ENCODE measurements at regions not wholly inside any gene's neighbourhood (a gene's known extent, or its start where the extent isn't known, plus 50 kb on each side); places are given as distances from the start of the nearest gene placed in this dataset.

DNA sequence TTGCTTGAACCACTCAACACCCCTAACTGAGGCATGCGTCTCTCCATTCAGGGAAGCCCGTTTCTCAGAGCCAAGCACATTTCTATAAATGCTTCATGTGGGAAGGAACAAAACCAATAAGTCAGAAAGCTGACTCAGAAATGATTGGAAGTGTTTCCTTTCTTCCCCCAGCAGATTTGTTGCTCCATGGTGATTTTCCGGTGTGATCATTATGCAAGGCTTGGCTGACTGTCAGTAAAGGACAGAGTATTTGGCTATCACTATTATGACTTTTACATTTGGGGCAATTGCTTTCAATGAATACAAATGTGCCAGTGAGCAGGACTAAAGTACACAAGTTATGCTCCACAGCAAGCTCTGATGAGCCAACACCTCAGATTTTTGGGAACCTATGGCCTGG is 53.3 kb upstream of the ZC3H11B start:
- Histone ChIP-seq H3K4me1 (ENCODE audit: control insufficient read depth in 1 of 2, insufficient read depth in 2 of 2, low read length in 2 of 2) (no peaks in the 10 kb centered on the region), H3K4me3 (ENCODE audit: low read length in 2 of 2) (no peak overlapping the region), H3K36me3 (ENCODE audit: control insufficient read depth in 1 of 2, insufficient read depth in 2 of 2, low read length in 1 of 2) (no peaks in the 10 kb centered on the region), H3K27ac (ENCODE audit: low read depth in 1 of 2, low read length in 2 of 2) (no peak overlapping the region), H3K9me3 (ENCODE audit: control insufficient read depth, low read length) (no peaks in the 10 kb centered on the region), H3K27me3 (ENCODE audit: control insufficient read depth in 1 of 2, insufficient read depth in 2 of 2, low read length in 1 of 2) (no peaks in the 10 kb centered on the region)
- ATAC-seq (ENCODE audit: low FRiP score) (peak; percentile 56), DNase-seq (no peak)
- WGBS, 2 donors = 7 to 17% methylated on average over 3 of the region's 3 CpGs
- intact Hi-C loops (cut with DNase I) = loop anchor here in 1 of 2 donors (10.0 kb wide), 1 partner anchor 1341 kb away; no protein-coding TSS in a partner anchor

DNA sequence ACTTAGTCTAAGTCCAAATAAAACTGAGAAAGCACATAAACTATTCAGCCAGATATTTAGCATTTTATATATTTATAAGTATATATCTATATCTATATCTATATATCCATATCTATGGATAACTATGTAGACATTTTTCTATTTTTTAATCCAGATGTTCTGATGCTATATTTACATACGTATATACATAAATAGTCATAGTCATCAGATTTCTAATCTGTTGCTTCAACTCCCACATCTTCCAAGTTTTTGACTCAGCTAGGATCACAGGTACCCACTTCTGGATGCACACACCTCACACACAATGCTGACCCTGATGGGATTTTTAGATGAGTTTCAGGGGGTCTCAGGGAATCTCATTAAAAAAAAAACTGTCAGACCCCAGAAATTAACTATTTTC is 52.2 kb upstream of the ZC3H11B start:
- DNase-seq (no peak), ATAC-seq (ENCODE audit: low FRiP score) (no peak)
- Histone ChIP-seq H3K36me3 (ENCODE audit: control insufficient read depth in 1 of 2, insufficient read depth in 2 of 2, low read length in 1 of 2) (no peaks in the 10 kb centered on the region), H3K9me3 (ENCODE audit: control insufficient read depth, low read length) (no peaks in the 10 kb centered on the region), H3K27me3 (ENCODE audit: control insufficient read depth in 1 of 2, insufficient read depth in 2 of 2, low read length in 1 of 2) (no peaks in the 10 kb centered on the region), H3K27ac (ENCODE audit: low read depth in 1 of 2, low read length in 2 of 2) (no peak overlapping the region), H3K4me1 (ENCODE audit: control insufficient read depth in 1 of 2, insufficient read depth in 2 of 2, low read length in 2 of 2) (no peaks in the 10 kb centered on the region), H3K4me3 (ENCODE audit: low read length in 2 of 2) (no peak overlapping the region)
- 81 to 91% methylated on average over 1 of the region's 1 CpG for WGBS, 2 donors
- intact Hi-C loops (cut with DNase I) = loop anchor here in 1 of 2 donors (10.0 kb wide), 1 partner anchor 1340 kb away; no protein-coding TSS in a partner anchor

DNA sequence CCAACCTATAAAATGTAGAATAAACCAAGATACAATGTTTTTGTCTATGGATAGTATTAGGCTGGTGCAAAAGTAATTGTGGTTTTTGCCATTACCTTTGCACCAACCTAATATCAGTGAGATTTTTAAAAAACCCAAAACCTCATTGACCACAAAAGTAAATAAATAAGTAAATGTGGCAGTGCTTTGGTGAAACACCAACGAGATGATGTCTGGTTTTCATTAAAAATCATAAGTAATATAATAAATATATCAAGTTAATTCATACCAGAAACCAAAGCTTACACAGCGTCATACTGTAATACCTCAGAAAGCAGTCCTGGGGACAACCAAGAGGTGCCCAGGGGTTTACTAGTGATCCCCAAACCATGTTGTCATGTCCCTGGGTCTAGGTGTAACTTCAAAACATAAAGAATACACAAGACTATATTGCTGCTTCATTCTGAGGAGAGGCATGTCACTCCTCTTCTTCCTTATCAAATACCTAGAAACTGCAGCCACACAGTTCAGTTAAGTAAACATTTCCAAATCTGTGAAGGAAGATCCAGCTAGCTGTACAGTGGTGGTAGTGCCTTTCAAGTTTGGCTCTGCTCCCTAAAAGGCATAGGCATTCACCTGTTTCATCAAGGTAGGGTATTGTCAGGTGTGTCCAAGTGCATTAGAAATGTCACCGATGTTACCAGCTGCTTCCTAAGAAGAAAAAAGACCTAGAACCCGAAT is 51.6 kb upstream of the ZC3H11B start:
- WGBS, 2 donors = 78 to 79% methylated on average over 4 of the region's 4 CpGs
- ATAC-seq (ENCODE audit: low FRiP score) = no peak
- no peaks in the 10 kb centered on the region for H3K9me3 ChIP-seq (ENCODE audit: control insufficient read depth, low read length)
- no peak for DNase-seq
- H3K4me3 ChIP-seq (ENCODE audit: low read length in 2 of 2) = no peak overlapping the region
- no peaks in the 10 kb centered on the region for H3K36me3 ChIP-seq (ENCODE audit: control insufficient read depth in 1 of 2, insufficient read depth in 2 of 2, low read length in 1 of 2)
- H3K27ac ChIP-seq (ENCODE audit: low read depth in 1 of 2, low read length in 2 of 2) = no peak overlapping the region
- intact Hi-C loops (cut with DNase I) = loop anchor here (5.0 to 10.0 kb wide), 2 partner anchors 1327 to 1340 kb away; no protein-coding TSS in a partner anchor
- no peaks in the 10 kb centered on the region for H3K27me3 ChIP-seq (ENCODE audit: control insufficient read depth in 1 of 2, insufficient read depth in 2 of 2, low read length in 1 of 2)
- H3K4me1 ChIP-seq (ENCODE audit: control insufficient read depth in 1 of 2, insufficient read depth in 2 of 2, low read length in 2 of 2) = no peaks in the 10 kb centered on the region

Data from aorta (tissue), 5 donors.